Psoas muscle (tissue), 7 donors: ENCODE measurements at regions not wholly inside any gene's neighbourhood (a gene's known extent, or its start where the extent isn't known, plus 50 kb on each side); places are given as distances from the start of the nearest gene placed in this dataset.

Experiments used
- ATAC-seq, 4 donors: fragments of 200-7000 bp; cut with Tn5 transposase; one replicate each; pipeline ENCODE4 v1.9.1; 2020; ENCODE audit warnings: moderate library complexity in 3 of 4, mild to moderate bottlenecking in 2 of 4
- DNase-seq, 2 donors: peaks; one replicate each; pipeline ENCODE4 v3.0.0-alpha.2; 2020
- H3K27ac ChIP-seq: fragments of 200-600 bp; one replicate; pipeline ENCODE4 v1.8.0; 2022
- H3K27me3 ChIP-seq, 3 donors: fragments of 200-600 bp in 1 of 3; one replicate each; pipeline versions ENCODE4 v1.6.1 to v1.8.0; 2013 to 2022; ENCODE audit warnings: low read length in 2 of 3, mild to moderate bottlenecking in 2 of 3, moderate library complexity in 1 of 3; ENCODE audit not compliant: insufficient read depth in 3 of 3
- H3K36me3 ChIP-seq, 2 donors: fragments of 200-600 bp in 1 of 2; one replicate each; pipeline versions ENCODE4 v1.6.1 to v1.8.0; 2013 to 2022; ENCODE audit warnings: low read depth in 1 of 2, mild to moderate bottlenecking in 1 of 2, moderate library complexity in 1 of 2; ENCODE audit not compliant: insufficient read depth in 1 of 2
- H3K4me1 ChIP-seq: fragments of 200-600 bp; one replicate; pipeline ENCODE4 v1.8.0; 2022
- H3K4me3 ChIP-seq: fragments of 200-600 bp; one replicate; pipeline ENCODE4 v1.8.0; 2022; ENCODE audit warnings: mild to moderate bottlenecking
- H3K9me3 ChIP-seq: fragments of 200-600 bp; one replicate; pipeline ENCODE4 v1.8.0; 2022
- WGBS, 3 donors: extraction: QIAGEN DNeasy Blood & Tissue Kit; methylation state at CpG; one replicate each; pipeline versions ENCODE4 v1.1.6 to v1.1.7; 2013; 5-methylcytosine and 5-hydroxymethylcytosine counted together
- intact Hi-C, 2 donors: fragments of 100-400 bp; cut with DNase I; formaldehyde crosslinking; loops; one replicate each; pipeline versions ENCODE4 v1.11.0 to v1.14.2; 2022
- TF ChIP-seq, protein P1 (sequence below): fragments of 200-600 bp; IDR thresholded peaks from one replicate; pipeline ENCODE4 v1.8.0; 2022; ENCODE audit warnings: antibody characterized with exemption
- donor health status: healthy with polysubstance abuse.
- donor health status: DM: no; HTN: no; CAD: no; lungs with moderate emphysema.
- donor health status: Bipolar disorder and iron deficiency.
- donor health status: healthy.
- donor health status: DM: yes; HTN: yes; CAD: no.
- donor health status: DM: no; HTN: no; CAD: no.
- donor health status: DM: yes; HTN: yes; CAD: no.

GRCh38 chr18:46372670-46373069 lies 268.5 kb downstream of the HAUS1 start:
- Histone ChIP-seq H3K27ac (no peak overlapping the region), H3K4me1 (no peaks in the 10 kb centered on the region), H3K4me3 (no peak overlapping the region), H3K27me3 (no peaks in the 10 kb centered on the region), H3K36me3 (no peaks in the 10 kb centered on the region), H3K9me3 (no peaks in the 10 kb centered on the region)
- no peak for ATAC-seq
- DNase-seq, result no peak
- TF ChIP-seq, protein P1, sequence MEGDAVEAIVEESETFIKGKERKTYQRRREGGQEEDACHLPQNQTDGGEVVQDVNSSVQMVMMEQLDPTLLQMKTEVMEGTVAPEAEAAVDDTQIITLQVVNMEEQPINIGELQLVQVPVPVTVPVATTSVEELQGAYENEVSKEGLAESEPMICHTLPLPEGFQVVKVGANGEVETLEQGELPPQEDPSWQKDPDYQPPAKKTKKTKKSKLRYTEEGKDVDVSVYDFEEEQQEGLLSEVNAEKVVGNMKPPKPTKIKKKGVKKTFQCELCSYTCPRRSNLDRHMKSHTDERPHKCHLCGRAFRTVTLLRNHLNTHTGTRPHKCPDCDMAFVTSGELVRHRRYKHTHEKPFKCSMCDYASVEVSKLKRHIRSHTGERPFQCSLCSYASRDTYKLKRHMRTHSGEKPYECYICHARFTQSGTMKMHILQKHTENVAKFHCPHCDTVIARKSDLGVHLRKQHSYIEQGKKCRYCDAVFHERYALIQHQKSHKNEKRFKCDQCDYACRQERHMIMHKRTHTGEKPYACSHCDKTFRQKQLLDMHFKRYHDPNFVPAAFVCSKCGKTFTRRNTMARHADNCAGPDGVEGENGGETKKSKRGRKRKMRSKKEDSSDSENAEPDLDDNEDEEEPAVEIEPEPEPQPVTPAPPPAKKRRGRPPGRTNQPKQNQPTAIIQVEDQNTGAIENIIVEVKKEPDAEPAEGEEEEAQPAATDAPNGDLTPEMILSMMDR, result no peak
- WGBS, 3 donors, result 85 to 91% (median 90%) methylated on average over 10 of the region's 10 CpGs
- intact Hi-C loops, result no loop called here

DNA sequence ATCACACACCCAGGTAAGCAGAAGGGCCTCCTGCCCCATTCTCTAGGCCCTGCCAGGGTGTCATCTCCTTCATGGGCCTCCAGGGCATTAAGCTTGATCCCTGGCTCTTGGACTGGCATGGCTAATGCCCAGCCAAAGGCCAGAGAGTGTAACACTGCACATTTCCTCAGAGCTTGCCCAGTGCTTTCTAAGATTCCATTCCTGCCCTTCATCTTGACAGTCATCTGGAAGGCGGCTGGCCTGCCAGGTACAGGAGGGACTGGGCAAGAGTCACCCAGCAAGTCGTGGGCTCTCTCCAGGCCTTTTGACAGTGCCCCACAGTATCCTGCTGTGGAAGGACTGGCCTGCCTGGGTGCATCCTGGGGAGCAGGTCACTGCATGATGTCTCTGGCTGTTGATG lies 268.9 kb downstream of the HAUS1 start:
- peak in 3 of 4 donors; percentile 30 to 69 (median 65) for ATAC-seq
- no peak for DNase-seq
- Histone ChIP-seq H3K27me3 (no peaks in the 10 kb centered on the region), H3K36me3 (no peaks in the 10 kb centered on the region), H3K27ac (no peak overlapping the region), H3K9me3 (no peaks in the 10 kb centered on the region), H3K4me1 (no peaks in the 10 kb centered on the region), H3K4me3 (no peak overlapping the region)
- 24 to 39% (median 28%) methylated on average over 2 of the region's 2 CpGs for WGBS, 3 donors
- TF ChIP-seq, protein P1, result no peak
- intact Hi-C loops, result no loop called here

DNA sequence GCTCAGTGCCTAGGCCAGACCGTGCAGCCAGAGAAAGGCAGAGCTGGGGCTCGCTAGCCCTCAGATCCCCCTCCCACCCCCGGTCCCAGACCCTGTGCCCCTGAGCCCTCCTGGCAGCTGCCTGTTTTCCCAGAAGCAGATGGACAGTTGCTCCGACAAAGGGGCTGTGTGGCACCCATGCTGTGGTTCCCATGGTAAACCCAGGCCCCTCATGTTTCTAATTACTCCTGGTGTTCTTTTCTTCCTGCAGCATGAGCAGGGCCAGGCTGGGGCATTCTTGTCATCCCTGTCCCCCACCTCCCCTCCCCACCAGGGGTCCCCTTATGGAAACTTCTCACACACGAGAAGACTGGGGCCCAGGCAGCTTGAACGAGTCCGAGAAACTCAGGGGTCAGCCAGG lies 269.6 kb downstream of the HAUS1 start:
- no peaks in the 10 kb centered on the region for H3K27me3 ChIP-seq
- H3K36me3 ChIP-seq, result no peaks in the 10 kb centered on the region
- no peak overlapping the region for H3K4me3 ChIP-seq
- H3K4me1 ChIP-seq, result no peaks in the 10 kb centered on the region
- DNase-seq (no peak), ATAC-seq (peak in 1 of 4 donors; percentile 23)
- no peaks in the 10 kb centered on the region for H3K9me3 ChIP-seq
- TF ChIP-seq, protein P1, result no peak
- intact Hi-C loops, result no loop called here
- WGBS, 3 donors, result 78 to 82% (median 80%) methylated on average over 7 of the region's 7 CpGs
- H3K27ac ChIP-seq, result no peak overlapping the region

- DNase-seq, result no peak
Observed at GRCh38 chr18:46374850-46375249, 270.7 kb downstream of the HAUS1 start.

GRCh38 chr18:46377557-46377956 lies 273.4 kb downstream of the HAUS1 start:
- intact Hi-C loops, result no loop called here
- H3K36me3 ChIP-seq, result no peaks in the 10 kb centered on the region
- TF ChIP-seq, protein P1, result no peak
- no peaks in the 10 kb centered on the region for H3K9me3 ChIP-seq
- no peak for ATAC-seq
- H3K27me3 ChIP-seq, result no peaks in the 10 kb centered on the region
- no peak for DNase-seq
- no peak overlapping the region for H3K27ac ChIP-seq
- WGBS, 3 donors, result 96 to 100% (median 98%) methylated on average over 1 of the region's 1 CpG
- H3K4me1 ChIP-seq, result no peaks in the 10 kb centered on the region
- no peak overlapping the region for H3K4me3 ChIP-seq

More at GRCh38 chr18:46374850-46375249, 270.7 kb downstream of the HAUS1 start:
- no peak overlapping the region for H3K4me3 ChIP-seq
- no peaks in the 10 kb centered on the region for H3K4me1 ChIP-seq
- TF ChIP-seq, protein P1, result no peak
- intact Hi-C loops, result no loop called here
- no peak for ATAC-seq
- H3K9me3 ChIP-seq, result no peaks in the 10 kb centered on the region
- H3K27ac ChIP-seq, result no peak overlapping the region
- WGBS, 3 donors, result 73 to 79% (median 78%) methylated on average over 6 of the region's 6 CpGs
- H3K36me3 ChIP-seq, result no peaks in the 10 kb centered on the region
- H3K27me3 ChIP-seq, result no peaks in the 10 kb centered on the region
